Nucleus accumbens (tissue), 56 donors: ENCODE measurements at regions not wholly inside any gene's neighbourhood (a gene's known extent, or its start where the extent isn't known, plus 50 kb on each side); places are given as distances from the start of the nearest gene placed in this dataset.

ENCODE experiments used
- DNase-seq, 56 donors: peaks; one replicate each; lab custom pipeline; 2025; lab: John Stamatoyannopoulos, UW

- no peak for DNase-seq
These were observed 108.8 kb upstream of the CRBN start for GRCh38 chr3:3288255-3288654.

DNA sequence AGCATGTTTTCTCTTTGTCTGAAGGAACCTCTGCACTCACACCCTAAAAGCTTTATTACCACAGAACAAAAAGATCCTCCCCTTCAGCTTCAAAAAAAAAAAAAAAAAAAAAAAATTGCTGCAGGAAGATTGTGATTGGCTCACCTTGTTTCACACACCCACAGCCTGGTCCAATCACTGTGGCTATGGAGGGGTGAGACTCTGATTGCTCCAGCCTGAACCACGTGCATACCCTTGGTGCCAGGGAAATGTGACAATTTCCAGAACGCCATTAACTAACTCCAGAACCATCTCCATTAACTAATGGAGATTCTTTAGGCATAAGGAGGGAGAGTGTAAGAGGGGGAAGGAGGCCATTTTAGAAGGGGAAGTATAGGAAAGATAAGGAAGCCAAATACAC, 106.5 kb upstream of the CRBN start:
- no peak for DNase-seq

DNA sequence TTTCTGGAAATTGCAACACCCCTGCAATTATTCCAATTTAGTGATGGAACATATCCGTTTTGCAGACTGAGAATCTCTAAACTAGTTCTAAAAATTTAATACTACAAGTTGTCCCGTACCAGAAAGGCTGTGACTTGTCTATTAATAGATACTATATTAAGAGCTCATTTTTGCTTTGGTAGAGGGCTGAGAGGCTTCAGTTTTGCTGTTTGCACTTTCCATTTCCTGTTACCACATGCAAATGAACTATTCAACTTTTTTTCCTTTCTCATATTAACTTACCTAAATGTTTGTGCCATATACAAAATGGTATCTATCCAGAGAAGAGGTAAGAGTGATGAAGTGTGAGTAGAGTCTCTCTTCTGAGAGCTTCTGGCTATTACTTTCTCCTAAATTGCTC, 101.5 kb upstream of the CRBN start:
- no peak for DNase-seq

DNA sequence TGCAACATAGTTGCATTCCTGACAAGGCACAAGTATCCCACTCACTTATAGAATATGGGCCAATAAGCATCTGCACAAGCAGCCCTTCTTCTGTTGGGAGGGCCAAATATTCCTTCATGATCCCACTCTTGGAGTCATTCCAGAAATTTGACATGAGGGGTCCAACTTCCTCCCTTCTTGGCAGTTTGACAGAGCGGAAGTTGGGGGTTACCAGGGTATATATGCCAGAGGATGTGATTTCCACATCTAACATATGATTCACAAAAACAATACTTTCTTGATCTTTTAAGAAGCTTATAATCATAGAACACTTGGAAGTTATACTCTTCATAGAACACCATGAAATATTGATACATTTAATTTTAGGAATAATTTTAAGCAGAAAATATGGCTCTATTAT, 100.9 kb upstream of the CRBN start:
- no peak for DNase-seq

- no peak for DNase-seq
These were observed 98.6 kb upstream of the CRBN start for GRCh38 chr3:3278073-3278472.

- DNase-seq = no peak
These were observed 97.1 kb upstream of the CRBN start for GRCh38 chr3:3276630-3277029.

DNA sequence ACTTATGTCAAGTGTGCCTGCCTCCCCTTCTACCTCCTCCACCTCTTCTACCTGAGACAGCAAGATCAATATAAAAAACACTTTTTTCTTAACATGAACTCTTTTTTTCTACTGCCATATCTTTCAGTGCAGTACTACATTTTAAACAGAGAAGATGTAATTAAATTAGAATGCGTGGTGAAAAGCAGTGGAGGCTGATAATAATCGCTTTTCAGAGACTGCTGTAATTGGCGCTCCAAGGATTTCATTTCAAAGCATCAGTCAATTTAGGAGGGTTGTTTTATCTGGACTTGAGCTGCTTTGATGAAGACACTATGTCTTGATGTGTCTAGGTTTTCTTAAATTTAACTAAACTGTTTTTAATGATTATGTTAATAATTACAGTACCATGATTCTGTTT, 85.3 kb upstream of the CRBN start:
- DNase-seq = no peak

GRCh38 chr3:3260870-3261269, 81.4 kb upstream of the CRBN start:
- DNase-seq = no peak

DNA sequence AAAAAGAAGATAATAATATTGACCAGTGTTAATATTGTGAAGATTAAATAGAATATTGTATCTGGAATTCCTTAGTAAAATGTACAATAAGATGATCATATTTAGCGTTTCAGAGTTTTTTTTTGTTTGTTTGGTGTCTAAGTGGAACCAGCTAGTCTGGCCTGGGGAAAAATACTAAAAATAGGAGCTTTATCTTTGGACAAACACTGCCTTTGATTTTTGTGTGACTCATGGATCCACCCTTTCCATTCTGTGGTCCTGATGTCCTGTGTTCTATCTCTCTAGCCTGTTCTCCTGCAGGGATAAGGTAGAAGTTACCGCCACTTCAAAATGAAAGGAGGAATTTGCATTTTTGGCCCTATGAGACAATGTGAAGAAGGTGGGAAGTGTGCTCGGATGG, 79.7 kb upstream of the CRBN start:
- DNase-seq = no peak

- DNase-seq = no peak
These were observed 78.8 kb upstream of the CRBN start for GRCh38 chr3:3258281-3258680.

- no peak for DNase-seq
These were observed 62.1 kb upstream of the CRBN start for GRCh38 chr3:3241596-3241995.

DNA sequence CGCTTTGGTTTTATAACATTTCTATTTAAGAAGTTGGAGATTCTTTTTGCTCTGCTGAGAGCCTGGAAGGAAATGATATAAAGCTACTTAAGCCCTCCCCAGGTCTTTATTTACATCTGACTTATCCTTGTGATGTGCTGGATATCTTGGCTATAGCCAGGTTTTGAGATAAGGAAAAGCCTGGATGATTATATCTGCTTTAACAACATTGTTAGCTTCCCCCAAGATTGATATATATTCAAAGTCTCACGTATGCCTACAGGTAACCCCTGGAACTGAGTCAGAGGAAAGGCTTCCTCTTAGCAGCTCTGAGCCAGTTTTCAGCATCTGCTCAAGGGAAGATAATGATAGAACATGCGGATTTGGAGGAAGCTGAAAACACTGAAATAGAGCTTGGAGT, 61.5 kb upstream of the CRBN start:
- peak in 2 of 56 donors; percentile 2 to 11 for DNase-seq

DNA sequence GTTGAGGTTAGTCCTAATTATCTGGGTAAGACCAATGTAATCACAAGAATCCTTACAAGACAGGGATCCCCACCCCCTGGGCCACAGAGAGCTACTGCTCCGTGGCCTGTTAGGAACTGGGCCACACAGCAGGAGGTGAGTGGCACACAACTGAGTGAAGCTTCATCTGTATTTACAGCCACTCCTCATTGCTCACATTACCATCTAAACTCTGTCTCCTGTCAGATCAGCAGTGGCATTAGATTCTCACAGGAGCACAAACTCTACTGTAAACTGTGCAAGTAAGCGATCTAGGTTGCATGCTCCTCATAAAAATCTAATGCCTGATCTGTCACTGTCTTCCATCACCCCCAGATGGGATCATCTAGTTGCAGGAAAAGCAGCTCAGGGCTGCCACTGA, 58.5 kb upstream of the CRBN start:
- DNase-seq = no peak

GRCh38 chr3:3232251-3232650, 52.8 kb upstream of the CRBN start:
- DNase-seq = no peak
